Fibroblast of lung (primary cell): ENCODE measurements at regions not wholly inside any gene's neighbourhood (a gene's known extent, or its start where the extent isn't known, plus 50 kb on each side); places are given as distances from the start of the nearest gene placed in this dataset.

Source experiments
- EZH2 ChIP-seq: IDR thresholded peaks from 2 replicates; pipeline ENCODE4 v1.5.1; 2012; ENCODE audit warnings: low read length, control low read depth, mild to moderate bottlenecking; ENCODE audit errors: missing control alignments
- TF ChIP-seq, protein P1 (sequence below), 2 donors: IDR thresholded peaks in 1 of 2; conservative IDR thresholded peaks in 1 of 2; 1 replicate in 1 of 2; 2 replicates in 1 of 2; pipeline ENCODE4 v1.5.1; 2011 to 2012; ENCODE audit warnings: low read length in 2 of 2, control low read depth in 1 of 2, inconsistent platforms in 1 of 2, low read depth in 1 of 2, mild to moderate bottlenecking in 1 of 2

DNA sequence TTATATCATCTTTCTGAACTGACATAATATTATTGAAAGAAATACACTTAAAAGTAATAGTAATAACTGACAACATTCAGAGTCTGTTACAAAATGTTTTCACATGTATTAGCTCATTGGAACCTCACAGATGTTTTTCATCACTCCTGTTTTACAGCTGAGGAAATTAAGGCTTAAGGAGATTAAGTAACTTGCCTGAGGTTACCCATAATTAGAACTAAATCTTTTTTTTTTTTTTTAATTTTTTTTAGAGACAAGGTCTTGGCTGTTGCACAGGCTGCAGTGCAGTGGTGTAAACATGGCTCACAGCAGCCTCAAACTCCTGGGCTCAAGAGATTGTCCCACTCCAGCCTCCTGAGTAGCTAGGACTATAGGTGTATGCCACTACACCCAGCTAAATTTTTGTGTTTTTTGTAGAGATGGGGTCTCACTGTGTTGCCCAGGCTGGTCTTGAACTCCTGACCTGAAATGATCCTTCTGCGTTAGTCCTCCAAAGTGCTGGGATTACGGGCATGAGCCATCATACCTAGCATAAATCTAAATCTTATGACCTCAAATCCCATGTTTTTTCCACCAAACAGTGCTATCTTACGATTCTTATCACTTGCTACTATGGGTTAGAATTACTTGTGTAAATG lies 64.7 kb upstream of the MACF1 start:
- TF ChIP-seq, protein P1, sequence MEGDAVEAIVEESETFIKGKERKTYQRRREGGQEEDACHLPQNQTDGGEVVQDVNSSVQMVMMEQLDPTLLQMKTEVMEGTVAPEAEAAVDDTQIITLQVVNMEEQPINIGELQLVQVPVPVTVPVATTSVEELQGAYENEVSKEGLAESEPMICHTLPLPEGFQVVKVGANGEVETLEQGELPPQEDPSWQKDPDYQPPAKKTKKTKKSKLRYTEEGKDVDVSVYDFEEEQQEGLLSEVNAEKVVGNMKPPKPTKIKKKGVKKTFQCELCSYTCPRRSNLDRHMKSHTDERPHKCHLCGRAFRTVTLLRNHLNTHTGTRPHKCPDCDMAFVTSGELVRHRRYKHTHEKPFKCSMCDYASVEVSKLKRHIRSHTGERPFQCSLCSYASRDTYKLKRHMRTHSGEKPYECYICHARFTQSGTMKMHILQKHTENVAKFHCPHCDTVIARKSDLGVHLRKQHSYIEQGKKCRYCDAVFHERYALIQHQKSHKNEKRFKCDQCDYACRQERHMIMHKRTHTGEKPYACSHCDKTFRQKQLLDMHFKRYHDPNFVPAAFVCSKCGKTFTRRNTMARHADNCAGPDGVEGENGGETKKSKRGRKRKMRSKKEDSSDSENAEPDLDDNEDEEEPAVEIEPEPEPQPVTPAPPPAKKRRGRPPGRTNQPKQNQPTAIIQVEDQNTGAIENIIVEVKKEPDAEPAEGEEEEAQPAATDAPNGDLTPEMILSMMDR (conservative IDR thresholded peaks at IDR 0.05 in 1 of 2, IDR thresholded peaks at IDR 0.05 in 1 of 2; ENCODE audit: low read depth in 1 of 2, low read length in 2 of 2): no peak
- TF ChIP-seq EZH2: no peak
